ENCODE measurements at regions not wholly inside any gene's neighbourhood (a gene's known extent, or its start where the extent isn't known, plus 50 kb on each side); places are given as distances from the start of the nearest gene placed in this dataset.

- TF ChIP-seq, protein P1, sequence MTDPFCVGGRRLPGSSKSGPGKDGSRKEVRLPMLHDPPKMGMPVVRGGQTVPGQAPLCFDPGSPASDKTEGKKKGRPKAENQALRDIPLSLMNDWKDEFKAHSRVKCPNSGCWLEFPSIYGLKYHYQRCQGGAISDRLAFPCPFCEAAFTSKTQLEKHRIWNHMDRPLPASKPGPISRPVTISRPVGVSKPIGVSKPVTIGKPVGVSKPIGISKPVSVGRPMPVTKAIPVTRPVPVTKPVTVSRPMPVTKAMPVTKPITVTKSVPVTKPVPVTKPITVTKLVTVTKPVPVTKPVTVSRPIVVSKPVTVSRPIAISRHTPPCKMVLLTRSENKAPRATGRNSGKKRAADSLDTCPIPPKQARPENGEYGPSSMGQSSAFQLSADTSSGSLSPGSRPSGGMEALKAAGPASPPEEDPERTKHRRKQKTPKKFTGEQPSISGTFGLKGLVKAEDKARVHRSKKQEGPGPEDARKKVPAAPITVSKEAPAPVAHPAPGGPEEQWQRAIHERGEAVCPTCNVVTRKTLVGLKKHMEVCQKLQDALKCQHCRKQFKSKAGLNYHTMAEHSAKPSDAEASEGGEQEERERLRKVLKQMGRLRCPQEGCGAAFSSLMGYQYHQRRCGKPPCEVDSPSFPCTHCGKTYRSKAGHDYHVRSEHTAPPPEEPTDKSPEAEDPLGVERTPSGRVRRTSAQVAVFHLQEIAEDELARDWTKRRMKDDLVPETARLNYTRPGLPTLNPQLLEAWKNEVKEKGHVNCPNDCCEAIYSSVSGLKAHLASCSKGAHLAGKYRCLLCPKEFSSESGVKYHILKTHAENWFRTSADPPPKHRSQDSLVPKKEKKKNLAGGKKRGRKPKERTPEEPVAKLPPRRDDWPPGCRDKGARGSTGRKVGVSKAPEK (CRISPR knock-in tag; IDR thresholded peaks at IDR 0.05; ENCODE audit: borderline replicate concordance): no peak
- TF ChIP-seq CEBPG (CRISPR knock-in tag; IDR thresholded peaks at IDR 0.05) (peak; percentile 49), SMC3 (IDR thresholded peaks at IDR 0.05; ENCODE audit: low read length) (peak; percentile 60; the same call in 1 of the 2 replicates), RAD21 (CRISPR knock-in tag; IDR thresholded peaks at IDR 0.05) (peak; percentile 58), ZNF318 (CRISPR knock-in tag; IDR thresholded peaks at IDR 0.05) (no peak)
These were observed 176.8 kb upstream of the USP25 start (continued) for GRCh38 chr21:15552914-15553494.
